ENCODE measurements at regions not wholly inside any gene's neighbourhood (a gene's known extent, or its start where the extent isn't known, plus 50 kb on each side); places are given as distances from the start of the nearest gene placed in this dataset.

GRCh38 chr5:110851357-110851756 is 112.5 kb downstream of the SLC25A46 start:
- TF ChIP-seq CTCF (IDR thresholded peaks at IDR 0.05) (no peak), POLR2A (IDR thresholded peaks at IDR 0.05) (no peak)
